Left forelimb (tissue), 1 donor: ENCODE measurements at regions not wholly inside any gene's neighbourhood (a gene's known extent, or its start where the extent isn't known, plus 50 kb on each side); places are given as distances from the start of the nearest gene placed in this dataset.

Source experiments
- DNase-seq: peaks from one replicate; pipeline ENCODE4 v3.0.0-alpha.2; 2018; ENCODE audit warnings: low spot score

GRCh38 chr1:79817031-79817560, 810.6 kb upstream of the ADGRL4 start:
- no peak for DNase-seq

GRCh38 chr1:79815115-79815514, 808.6 kb upstream of the ADGRL4 start:
- no peak for DNase-seq

GRCh38 chr1:79811173-79811572, 804.6 kb upstream of the ADGRL4 start:
- no peak for DNase-seq

- no peak for DNase-seq
Measured at GRCh38 chr1:79808816-79809475, 802.4 kb upstream of the ADGRL4 start.

- no peak for DNase-seq
Measured at GRCh38 chr1:79807816-79808215, 801.3 kb upstream of the ADGRL4 start.

- no peak for DNase-seq
Measured at GRCh38 chr1:79797487-79797886, 791.0 kb upstream of the ADGRL4 start.

- DNase-seq: no peak
Measured at GRCh38 chr1:79796434-79796833, 789.9 kb upstream of the ADGRL4 start.

GRCh38 chr1:79792219-79792930, 785.8 kb upstream of the ADGRL4 start:
- DNase-seq: no peak

- no peak for DNase-seq
Measured at GRCh38 chr1:79791488-79792218, 785.1 kb upstream of the ADGRL4 start.

GRCh38 chr1:79790950-79791349, 784.4 kb upstream of the ADGRL4 start:
- no peak for DNase-seq

- DNase-seq: no peak
Measured at GRCh38 chr1:79787631-79788030, 781.1 kb upstream of the ADGRL4 start.

- no peak for DNase-seq
Measured at GRCh38 chr1:79785964-79786363, 779.4 kb upstream of the ADGRL4 start.

GRCh38 chr1:79785561-79785960, 779.0 kb upstream of the ADGRL4 start:
- no peak for DNase-seq

GRCh38 chr1:79781261-79781660, 774.7 kb upstream of the ADGRL4 start:
- DNase-seq: no peak

- DNase-seq: no peak
Measured at GRCh38 chr1:79777481-79778219, 771.1 kb upstream of the ADGRL4 start.

- no peak for DNase-seq
Measured at GRCh38 chr1:79775402-79775801, 768.9 kb upstream of the ADGRL4 start.

GRCh38 chr1:79773385-79773784, 766.9 kb upstream of the ADGRL4 start:
- no peak for DNase-seq

GRCh38 chr1:79762461-79762860, 755.9 kb upstream of the ADGRL4 start:
- DNase-seq: no peak

GRCh38 chr1:79760531-79760930, 754.0 kb upstream of the ADGRL4 start:
- no peak for DNase-seq

- no peak for DNase-seq
Measured at GRCh38 chr1:79749607-79750006, 743.1 kb upstream of the ADGRL4 start.

- DNase-seq: no peak
Measured at GRCh38 chr1:79745929-79746328, 739.4 kb upstream of the ADGRL4 start.

GRCh38 chr1:79744746-79745145, 738.2 kb upstream of the ADGRL4 start:
- DNase-seq: no peak
